ENCODE measurements at regions not wholly inside any gene's neighbourhood (a gene's known extent, or its start where the extent isn't known, plus 50 kb on each side); places are given as distances from the start of the nearest gene placed in this dataset.

DNA sequence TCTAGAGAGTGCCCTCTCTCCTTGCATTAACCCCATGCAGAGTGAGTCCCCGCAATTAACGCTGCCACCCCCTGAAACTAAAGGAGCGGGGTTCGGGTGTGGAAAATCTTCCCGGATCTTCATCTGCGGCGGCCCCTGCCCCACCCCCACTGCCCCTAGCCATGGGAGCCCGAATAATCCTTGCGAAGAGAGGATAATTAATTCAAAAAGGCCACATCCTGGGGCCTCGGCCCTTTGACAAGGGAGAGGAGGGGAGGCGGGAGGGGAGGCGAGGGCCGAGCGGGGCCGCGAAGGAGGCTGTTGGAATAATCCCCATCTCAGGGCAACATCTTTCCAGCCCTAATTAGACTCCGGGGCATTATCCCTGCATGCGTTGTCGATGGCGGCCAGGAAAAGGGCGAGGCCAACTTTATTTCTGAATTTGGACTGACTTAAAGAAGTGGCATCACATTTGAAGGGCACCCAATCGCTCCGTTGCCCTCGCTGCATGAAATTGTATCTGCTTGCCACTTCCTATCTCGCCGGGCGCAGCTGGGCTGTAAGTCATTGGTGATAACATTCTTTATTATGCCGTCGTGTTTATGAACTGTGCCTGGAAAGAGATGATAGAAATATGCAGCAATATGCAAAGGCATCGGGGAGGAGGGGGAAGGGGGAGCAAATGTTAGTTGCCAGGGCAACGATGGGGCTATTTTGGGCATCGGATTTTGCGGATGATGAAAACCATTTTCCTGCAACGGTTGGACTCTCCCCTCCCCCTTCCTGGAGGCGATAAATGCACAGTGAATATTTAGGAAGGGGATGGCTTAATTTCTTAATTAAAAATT is 387.1 kb upstream of the TNRC6C start:
- peaks cover 77% of the 10 kb centered on the region for H3K27me3 Mint-ChIP-seq (ENCODE audit: low read depth, poor library complexity)

DNA sequence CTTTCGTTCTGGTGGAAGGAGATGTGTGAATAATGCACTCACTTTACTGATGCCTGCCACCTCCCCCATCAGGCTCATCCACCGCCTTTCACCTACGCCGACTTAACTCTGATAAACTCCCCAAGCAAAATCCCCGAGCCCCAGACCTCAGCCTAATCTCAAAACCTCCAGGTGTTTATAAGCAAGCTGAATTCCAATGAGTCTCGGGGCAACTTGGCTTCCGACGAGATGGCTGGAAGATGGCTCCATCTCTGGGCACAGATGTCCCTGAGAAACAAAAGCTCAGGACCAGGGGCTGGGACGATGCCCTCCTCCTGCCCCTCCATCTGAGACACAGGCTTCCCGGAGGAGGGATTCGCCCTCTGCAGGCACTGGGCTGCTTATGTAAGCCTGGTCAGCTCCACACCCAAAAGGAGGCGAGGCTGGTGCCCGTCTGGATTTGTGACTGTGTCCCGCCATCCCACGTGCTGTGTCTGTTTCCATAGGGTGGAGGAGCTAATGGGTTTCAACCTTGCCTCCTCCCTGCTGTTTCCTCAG is 386.4 kb upstream of the TNRC6C start:
- H3K4me3 Mint-ChIP-seq = peak overlapping the region; percentile 68
- TF ChIP-seq, protein P1, sequence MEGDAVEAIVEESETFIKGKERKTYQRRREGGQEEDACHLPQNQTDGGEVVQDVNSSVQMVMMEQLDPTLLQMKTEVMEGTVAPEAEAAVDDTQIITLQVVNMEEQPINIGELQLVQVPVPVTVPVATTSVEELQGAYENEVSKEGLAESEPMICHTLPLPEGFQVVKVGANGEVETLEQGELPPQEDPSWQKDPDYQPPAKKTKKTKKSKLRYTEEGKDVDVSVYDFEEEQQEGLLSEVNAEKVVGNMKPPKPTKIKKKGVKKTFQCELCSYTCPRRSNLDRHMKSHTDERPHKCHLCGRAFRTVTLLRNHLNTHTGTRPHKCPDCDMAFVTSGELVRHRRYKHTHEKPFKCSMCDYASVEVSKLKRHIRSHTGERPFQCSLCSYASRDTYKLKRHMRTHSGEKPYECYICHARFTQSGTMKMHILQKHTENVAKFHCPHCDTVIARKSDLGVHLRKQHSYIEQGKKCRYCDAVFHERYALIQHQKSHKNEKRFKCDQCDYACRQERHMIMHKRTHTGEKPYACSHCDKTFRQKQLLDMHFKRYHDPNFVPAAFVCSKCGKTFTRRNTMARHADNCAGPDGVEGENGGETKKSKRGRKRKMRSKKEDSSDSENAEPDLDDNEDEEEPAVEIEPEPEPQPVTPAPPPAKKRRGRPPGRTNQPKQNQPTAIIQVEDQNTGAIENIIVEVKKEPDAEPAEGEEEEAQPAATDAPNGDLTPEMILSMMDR (IDR thresholded peaks at IDR 0.05) = no peak
- DNase-seq = no peak

More for the DNA sequence above, 387.1 kb upstream of the TNRC6C start:
- peak; percentile 29 for DNase-seq
- no peak overlapping the region for H3K27ac Mint-ChIP-seq
- peaks cover 15% of the 10 kb centered on the region for H3K4me1 Mint-ChIP-seq
- TF ChIP-seq, protein P1 (IDR thresholded peaks at IDR 0.05) = no peak
- H3K9me3 Mint-ChIP-seq = no peaks in the 10 kb centered on the region
- peak overlapping the region; percentile 68 for H3K4me3 Mint-ChIP-seq
- H3K36me3 Mint-ChIP-seq (ENCODE audit: low read depth) = no peaks in the 10 kb centered on the region

DNA sequence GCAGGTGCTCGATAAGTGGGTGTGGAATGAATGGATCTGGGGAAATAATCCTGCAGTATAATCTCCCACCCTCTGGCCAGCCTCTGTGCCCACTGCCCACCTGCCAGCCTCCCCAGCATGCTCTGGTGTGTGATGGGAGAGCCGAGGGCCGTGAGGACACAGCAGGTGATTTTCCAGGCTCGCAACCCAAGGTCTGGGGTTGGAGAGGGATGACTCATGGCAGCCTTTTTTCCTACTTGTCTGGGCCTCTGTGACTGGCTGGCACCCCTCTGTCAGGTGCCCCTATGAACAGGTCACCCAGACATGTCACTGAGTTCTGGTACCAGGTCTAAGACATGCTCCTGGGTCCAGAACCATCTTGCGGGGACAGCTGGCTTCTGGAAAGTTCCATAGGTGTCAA is 385.7 kb upstream of the TNRC6C start:
- H3K4me1 Mint-ChIP-seq = peaks cover 15% of the 10 kb centered on the region
- H3K36me3 Mint-ChIP-seq (ENCODE audit: low read depth) = no peaks in the 10 kb centered on the region
- H3K9me3 Mint-ChIP-seq = no peaks in the 10 kb centered on the region
- TF ChIP-seq, protein P1 (IDR thresholded peaks at IDR 0.05) = no peak
- peaks cover 75% of the 10 kb centered on the region for H3K27me3 Mint-ChIP-seq (ENCODE audit: low read depth, poor library complexity)
- H3K4me3 Mint-ChIP-seq = no peak overlapping the region
- DNase-seq = no peak
- no peak overlapping the region for H3K27ac Mint-ChIP-seq

More for the DNA sequence above, 386.4 kb upstream of the TNRC6C start:
- no peaks in the 10 kb centered on the region for H3K9me3 Mint-ChIP-seq
- peaks cover 15% of the 10 kb centered on the region for H3K4me1 Mint-ChIP-seq
- H3K27ac Mint-ChIP-seq = no peak overlapping the region
- peaks cover 78% of the 10 kb centered on the region for H3K27me3 Mint-ChIP-seq (ENCODE audit: low read depth, poor library complexity)
- H3K36me3 Mint-ChIP-seq (ENCODE audit: low read depth) = no peaks in the 10 kb centered on the region

DNA sequence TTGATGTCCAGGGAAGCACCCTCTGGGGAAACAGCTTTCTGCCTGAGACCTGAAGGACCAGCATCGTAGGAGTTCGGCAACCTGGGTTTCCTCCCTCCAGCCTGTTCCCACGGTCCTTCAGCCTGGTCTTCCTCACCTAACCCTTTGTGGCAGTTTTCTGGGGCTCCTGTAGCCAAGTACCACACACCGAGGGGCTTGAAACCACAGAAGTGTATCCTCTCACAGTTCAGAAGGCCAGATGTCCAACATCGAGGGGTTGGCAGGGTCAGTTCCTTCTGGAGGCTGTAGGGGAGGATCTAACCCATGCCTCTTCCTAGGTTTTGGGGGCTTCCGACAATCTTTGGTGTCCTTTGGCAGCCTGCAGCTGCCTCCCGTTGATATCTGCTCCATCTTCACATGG is 381.0 kb upstream of the TNRC6C start:
- Mint-ChIP-seq H3K4me1 (no peaks in the 10 kb centered on the region), H3K9me3 (peaks cover 6% of the 10 kb centered on the region), H3K4me3 (no peak overlapping the region), H3K36me3 (ENCODE audit: low read depth) (no peaks in the 10 kb centered on the region), H3K27me3 (ENCODE audit: low read depth, poor library complexity) (peaks cover 49% of the 10 kb centered on the region), H3K27ac (no peak overlapping the region)
- DNase-seq = no peak
- TF ChIP-seq, protein P1 (IDR thresholded peaks at IDR 0.05) = no peak

DNA sequence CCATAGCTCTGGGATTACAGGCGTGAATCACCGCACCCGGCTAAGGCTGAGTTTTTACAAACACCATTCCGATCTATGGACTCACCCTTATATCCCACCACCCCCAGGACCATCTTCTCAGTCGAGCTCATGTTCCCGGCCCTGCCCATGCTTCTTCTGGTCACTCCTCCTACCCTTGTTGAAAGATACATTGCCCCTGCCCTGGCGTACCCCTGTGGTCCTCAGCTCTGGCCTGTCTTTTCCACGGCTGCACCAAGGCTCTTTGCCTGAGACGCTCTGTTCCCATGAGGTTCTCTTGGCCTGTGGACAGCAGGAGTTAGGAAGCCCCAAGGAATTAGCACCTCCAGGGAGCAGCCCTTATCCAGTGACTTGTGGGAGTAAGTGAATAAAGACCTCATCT is 379.4 kb upstream of the TNRC6C start:
- Mint-ChIP-seq H3K36me3 (ENCODE audit: low read depth) (no peaks in the 10 kb centered on the region), H3K27me3 (ENCODE audit: low read depth, poor library complexity) (peaks cover 33% of the 10 kb centered on the region), H3K9me3 (peaks cover 6% of the 10 kb centered on the region), H3K4me3 (no peak overlapping the region), H3K4me1 (no peaks in the 10 kb centered on the region), H3K27ac (no peak overlapping the region)
- TF ChIP-seq, protein P1 (IDR thresholded peaks at IDR 0.05) = no peak
- no peak for DNase-seq
